ENCODE measurements at regions not wholly inside any gene's neighbourhood (a gene's known extent, or its start where the extent isn't known, plus 50 kb on each side); places are given as distances from the start of the nearest gene placed in this dataset.

GRCh38 chr13:21894091-21894490 lies 223.2 kb downstream of the FGF9 start:
- H3K9ac ChIP-seq (ENCODE audit: low read length), result no peak overlapping the region
- ChIA-PET CTCF (no interaction called here), POLR2A (no interaction called here)
- no peaks in the 10 kb centered on the region for H4K20me1 ChIP-seq (ENCODE audit: control insufficient read depth, insufficient read depth, low read length, poor library complexity, severe bottlenecking)
- no peaks in the 10 kb centered on the region for H3K4me1 Mint-ChIP-seq
- no peaks in the 10 kb centered on the region for H3K79me2 ChIP-seq (ENCODE audit: control insufficient read depth, insufficient read depth, low read length)
- no peaks in the 10 kb centered on the region for H3K9me3 Mint-ChIP-seq (ENCODE audit: insufficient read depth)
- no peak overlapping the region for H3K4me3 Mint-ChIP-seq
- no peak overlapping the region for H3K4me2 ChIP-seq (replicated peaks; ENCODE audit: low read depth, low read length, poor library complexity, severe bottlenecking)
- H3K27me3 Mint-ChIP-seq, result no peaks in the 10 kb centered on the region
- no peak overlapping the region for H3K27ac Mint-ChIP-seq
- no peak for TF ChIP-seq CTCF (IDR thresholded peaks at IDR 0.05)
- TF ChIP-seq EZH2 (IDR thresholded peaks at IDR 0.05; ENCODE audit: borderline replicate concordance, insufficient read depth, low read depth, low read length, poor library complexity, severe bottlenecking), result no peak
- WGBS (ENCODE audit: insufficient coverage), result 78% methylated on average over 10 of the region's 10 CpGs
- ATAC-seq (ENCODE audit: low read depth) (no peak), DNase-seq (no peak)
- H3K4me3 ChIP-seq (ENCODE audit: control extremely low read depth in 1 of 5, extremely low read depth in 1 of 5, insufficient read depth in 1 of 5, low read depth in 2 of 5, low read length in 4 of 5), result no peak overlapping the region
- no peak overlapping the region for H2AFZ ChIP-seq (ENCODE audit: insufficient read depth, low read depth, low read length, poor library complexity, severe bottlenecking)
- H3K36me3 ChIP-seq (replicated peaks in 1 of 2; ENCODE audit: control extremely low read depth in 1 of 2, control insufficient read depth in 1 of 2, extremely low read depth in 1 of 2, insufficient read depth in 2 of 2, low read length in 1 of 2), result no peaks in the 10 kb centered on the region
- no peaks in the 10 kb centered on the region for H3K4me1 ChIP-seq (ENCODE audit: control insufficient read depth in 2 of 2, insufficient read depth in 2 of 2, low read length in 2 of 2)
- no peaks in the 10 kb centered on the region for H3K9me3 ChIP-seq (ENCODE audit: control extremely low read depth in 1 of 3, control insufficient read depth in 2 of 3, insufficient read depth in 1 of 3, low read length in 2 of 3)
- H3K27me3 ChIP-seq (replicated peaks in 1 of 4; ENCODE audit: control extremely low read depth in 1 of 4, control insufficient read depth in 3 of 4, insufficient read depth in 4 of 4, low read length in 3 of 4), result no peaks in the 10 kb centered on the region
- intact Hi-C loops (cut with micrococcal nuclease), result no loop called here
- H3K27ac ChIP-seq (ENCODE audit: low read length in 2 of 2), result no peak overlapping the region

- Histone ChIP-seq H3K4me2 (replicated peaks; ENCODE audit: low read depth, low read length, poor library complexity, severe bottlenecking) (no peak overlapping the region), H3K4me1 (ENCODE audit: control insufficient read depth in 2 of 2, insufficient read depth in 2 of 2, low read length in 2 of 2) (no peaks in the 10 kb centered on the region), H3K9ac (ENCODE audit: low read length) (no peak overlapping the region), H3K79me2 (ENCODE audit: control insufficient read depth, insufficient read depth, low read length) (no peaks in the 10 kb centered on the region), H3K36me3 (replicated peaks in 1 of 2; ENCODE audit: control extremely low read depth in 1 of 2, control insufficient read depth in 1 of 2, extremely low read depth in 1 of 2, insufficient read depth in 2 of 2, low read length in 1 of 2) (no peaks in the 10 kb centered on the region), H3K4me3 (ENCODE audit: control extremely low read depth in 1 of 5, extremely low read depth in 1 of 5, insufficient read depth in 1 of 5, low read depth in 2 of 5, low read length in 4 of 5) (no peak overlapping the region), H3K27me3 (replicated peaks in 1 of 4; ENCODE audit: control extremely low read depth in 1 of 4, control insufficient read depth in 3 of 4, insufficient read depth in 4 of 4, low read length in 3 of 4) (no peaks in the 10 kb centered on the region), H3K27ac (ENCODE audit: low read length in 2 of 2) (no peak overlapping the region), H3K9me3 (ENCODE audit: control extremely low read depth in 1 of 3, control insufficient read depth in 2 of 3, insufficient read depth in 1 of 3, low read length in 2 of 3) (no peaks in the 10 kb centered on the region), H2AFZ (ENCODE audit: insufficient read depth, low read depth, low read length, poor library complexity, severe bottlenecking) (no peak overlapping the region), H4K20me1 (ENCODE audit: control insufficient read depth, insufficient read depth, low read length, poor library complexity, severe bottlenecking) (no peaks in the 10 kb centered on the region)
- ChIA-PET CTCF (no interaction called here), POLR2A (no interaction called here)
- Mint-ChIP-seq H3K27ac (no peak overlapping the region), H3K9me3 (ENCODE audit: insufficient read depth) (no peaks in the 10 kb centered on the region), H3K27me3 (no peaks in the 10 kb centered on the region), H3K4me3 (no peak overlapping the region), H3K4me1 (no peaks in the 10 kb centered on the region)
- ATAC-seq (ENCODE audit: low read depth), result no peak
- TF ChIP-seq CTCF (IDR thresholded peaks at IDR 0.05) (no peak), EZH2 (IDR thresholded peaks at IDR 0.05; ENCODE audit: borderline replicate concordance, insufficient read depth, low read depth, low read length, poor library complexity, severe bottlenecking) (no peak)
- DNase-seq, result no peak
- intact Hi-C loops (cut with micrococcal nuclease), result no loop called here
- WGBS (ENCODE audit: insufficient coverage), result 77% methylated on average over 9 of the region's 22 CpGs
Observed at GRCh38 chr13:21894703-21895699, 224.1 kb downstream of the FGF9 start.

All from B cell (primary cell).